B cell (primary cell): ENCODE measurements at regions not wholly inside any gene's neighbourhood (a gene's known extent, or its start where the extent isn't known, plus 50 kb on each side); places are given as distances from the start of the nearest gene placed in this dataset.

Experiments used
- ATAC-seq: fragments of 200-7000 bp; cut with Tn5 transposase; one replicate; pipeline ENCODE4 v1.10.0; 2021; ENCODE audit warnings: low read depth, mild to moderate bottlenecking, moderate number of reproducible peaks, moderate library complexity
- CTCF ChIA-PET: fragments of 350-600 bp; sonication (Branson Sonifier 250); formaldehyde crosslinking; loops from one replicate; lab custom pipeline; 2021; ENCODE audit warnings: antibody characterized with exemption, inconsistent platforms; lab: Charles Lee
- POLR2A ChIA-PET: fragments of 350-600 bp; sonication (Branson Sonifier 250); formaldehyde crosslinking; loops from one replicate; lab custom pipeline; 2021; ENCODE audit warnings: antibody characterized with exemption; lab: Charles Lee
- DNase-seq: peaks from one replicate; pipeline ENCODE4 v3.0.0; 2013
- H2AFZ ChIP-seq: 2 replicates; pipeline ENCODE4 v1.6.1; 2012; ENCODE audit warnings: mild to moderate bottlenecking, low read depth, low read length; ENCODE audit not compliant: insufficient read depth, poor library complexity, severe bottlenecking
- H3K27ac ChIP-seq, 2 donors: 1 replicate in 1 of 2; 2 replicates in 1 of 2; pipeline ENCODE4 v1.5.1; 2012 to 2013; ENCODE audit warnings: low read length in 2 of 2, mild to moderate bottlenecking in 2 of 2, moderate library complexity in 1 of 2
- H3K27me3 ChIP-seq, 4 experiments: fragments of 200-600 bp in 1 of 4; sonication (generic) in 1 of 4; replicated peaks in 1 of 4; 1 replicate in 2 of 4; 2 replicates in 2 of 4; pipeline versions ENCODE4 v1.6.1 to v1.7.0; 2013 to 2016; ENCODE audit warnings: low read length in 3 of 4, mild to moderate bottlenecking in 2 of 4, mixed read lengths in 1 of 4, moderate library complexity in 1 of 4; ENCODE audit not compliant: insufficient read depth in 4 of 4, control insufficient read depth in 3 of 4; ENCODE audit errors: control extremely low read depth in 1 of 4
- H3K36me3 ChIP-seq, 2 experiments: replicated peaks in 1 of 2; 1 replicate in 1 of 2; 2 replicates in 1 of 2; pipeline versions ENCODE4 v1.6.1 to v1.7.1; 2013; ENCODE audit warnings: low read length in 1 of 2; ENCODE audit not compliant: insufficient read depth in 2 of 2, control insufficient read depth in 1 of 2; ENCODE audit errors: control extremely low read depth in 1 of 2, extremely low read depth in 1 of 2
- H3K4me1 ChIP-seq, 2 donors: fragments of 200-600 bp in 1 of 2; sonication (generic) in 1 of 2; 1 replicate in 1 of 2; 2 replicates in 1 of 2; pipeline versions ENCODE4 v1.5.1 to v1.6.1; 2013 to 2017; ENCODE audit warnings: low read length in 2 of 2; ENCODE audit not compliant: control insufficient read depth in 2 of 2, insufficient read depth in 2 of 2
- H3K4me2 ChIP-seq: replicated peaks from 2 replicates; pipeline ENCODE3; 2012; ENCODE audit warnings: mild to moderate bottlenecking, low read depth, low read length; ENCODE audit not compliant: poor library complexity, severe bottlenecking
- H3K4me3 ChIP-seq, 5 experiments: fragments of 200-600 bp in 1 of 5; sonication (generic) in 1 of 5; 1 replicate in 3 of 5; 2 replicates in 2 of 5; pipeline versions ENCODE4 v1.5.1 to v1.7.0; 2011 to 2016; ENCODE audit warnings: low read length in 4 of 5, mild to moderate bottlenecking in 4 of 5, low read depth in 2 of 5, control low read depth in 1 of 5, moderate library complexity in 1 of 5; ENCODE audit not compliant: insufficient read depth in 1 of 5; ENCODE audit errors: control extremely low read depth in 1 of 5, extremely low read depth in 1 of 5
- H3K79me2 ChIP-seq: fragments of 200-600 bp; sonication (generic); one replicate; pipeline ENCODE4 v1.6.0; 2016; ENCODE audit warnings: low read length; ENCODE audit not compliant: control insufficient read depth, insufficient read depth
- H3K9ac ChIP-seq: fragments of 200-600 bp; sonication (generic); 2 replicates; pipeline ENCODE4 v1.6.1; 2017; ENCODE audit warnings: mild to moderate bottlenecking, low read length, moderate library complexity
- H3K9me3 ChIP-seq, 3 donors: one replicate each; pipeline versions ENCODE4 v1.6.1 to v1.7.1; 2013; ENCODE audit warnings: low read length in 2 of 3; ENCODE audit not compliant: control insufficient read depth in 2 of 3, insufficient read depth in 1 of 3; ENCODE audit errors: control extremely low read depth in 1 of 3
- H4K20me1 ChIP-seq: 2 replicates; pipeline ENCODE4 v1.6.0; 2012; ENCODE audit warnings: mild to moderate bottlenecking, low read length; ENCODE audit not compliant: insufficient read depth, control insufficient read depth, poor library complexity, severe bottlenecking
- H3K27ac Mint-ChIP-seq: one replicate; pipeline ENCODE4 v1.8.0; 2021; ENCODE audit warnings: mixed read lengths
- H3K27me3 Mint-ChIP-seq: one replicate; pipeline ENCODE4 v1.8.0; 2021; ENCODE audit warnings: mixed read lengths
- H3K4me1 Mint-ChIP-seq: one replicate; pipeline ENCODE4 v1.8.0; 2021; ENCODE audit warnings: mixed read lengths
- H3K4me3 Mint-ChIP-seq: one replicate; pipeline ENCODE4 v1.8.0; 2021; ENCODE audit warnings: mixed read lengths
- H3K9me3 Mint-ChIP-seq: one replicate; pipeline ENCODE4 v1.8.0; 2022; ENCODE audit warnings: mixed read lengths; ENCODE audit not compliant: insufficient read depth
- EZH2 ChIP-seq: IDR thresholded peaks from 2 replicates; pipeline ENCODE4 v1.6.1; 2012; ENCODE audit warnings: borderline replicate concordance, low read depth, mild to moderate bottlenecking, moderate library complexity, low read length; ENCODE audit not compliant: insufficient read depth, poor library complexity, severe bottlenecking
- WGBS: methylation state at CpG from one replicate; pipeline ENCODE4 v1.1.5; 2013; ENCODE audit warnings: missing lambda C conversion rate; ENCODE audit not compliant: insufficient coverage; 5-methylcytosine and 5-hydroxymethylcytosine counted together
- intact Hi-C: fragments of 100-400 bp; cut with micrococcal nuclease; formaldehyde crosslinking; loops from one replicate; pipeline ENCODE4 v1.10.0; 2022
- TF ChIP-seq, protein P1 (sequence below): fragments of 200-600 bp; IDR thresholded peaks from one replicate; pipeline ENCODE4 v1.8.0; 2022; ENCODE audit warnings: antibody characterized with exemption, mild to moderate bottlenecking

DNA sequence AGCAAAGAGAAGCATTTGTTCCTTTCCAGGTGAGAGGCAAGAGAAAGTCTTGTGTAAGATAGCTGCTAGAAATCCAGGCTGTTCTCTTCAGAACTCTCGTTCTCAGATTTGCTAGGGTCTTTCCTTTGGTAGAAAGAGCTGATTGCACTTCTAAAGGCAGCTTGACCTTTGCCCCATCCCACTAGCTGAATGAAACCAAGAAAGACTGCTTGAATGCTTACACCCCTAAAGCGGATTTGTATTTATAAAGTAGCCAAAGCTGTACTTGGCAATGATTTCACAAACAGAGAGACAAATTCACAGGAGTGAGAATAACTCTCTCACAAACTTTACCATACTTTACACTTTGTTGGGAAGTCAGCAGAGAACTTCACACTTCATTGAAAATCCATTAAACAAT lies 424.1 kb downstream of the TTLL7 start:
- H3K27ac ChIP-seq: no peak overlapping the region
- DNase-seq: no peak
- no peaks in the 10 kb centered on the region for H3K9me3 Mint-ChIP-seq
- no peak overlapping the region for H3K4me3 Mint-ChIP-seq
- no peaks in the 10 kb centered on the region for H3K4me1 Mint-ChIP-seq
- ChIA-PET POLR2A (no interaction called here), CTCF (interaction anchor here (1.4 kb wide), 1 partner anchor 12 kb away, joined by 3 read pairs; no protein-coding TSS in a partner anchor)
- no peaks in the 10 kb centered on the region for H3K79me2 ChIP-seq
- no peaks in the 10 kb centered on the region for H3K36me3 ChIP-seq
- no peaks in the 10 kb centered on the region for H3K27me3 ChIP-seq
- H3K27ac Mint-ChIP-seq: no peak overlapping the region
- ATAC-seq: no peak
- H3K9me3 ChIP-seq: peaks cover 0 to 1% (median 0%) of the 10 kb centered on the region in 3 donors
- H3K4me2 ChIP-seq: no peak overlapping the region
- no peak overlapping the region for H3K4me3 ChIP-seq
- H3K27me3 Mint-ChIP-seq: no peaks in the 10 kb centered on the region
- H3K4me1 ChIP-seq: no peaks in the 10 kb centered on the region
- H3K9ac ChIP-seq: no peak overlapping the region
- TF ChIP-seq EZH2: no peak
- TF ChIP-seq, protein P1, sequence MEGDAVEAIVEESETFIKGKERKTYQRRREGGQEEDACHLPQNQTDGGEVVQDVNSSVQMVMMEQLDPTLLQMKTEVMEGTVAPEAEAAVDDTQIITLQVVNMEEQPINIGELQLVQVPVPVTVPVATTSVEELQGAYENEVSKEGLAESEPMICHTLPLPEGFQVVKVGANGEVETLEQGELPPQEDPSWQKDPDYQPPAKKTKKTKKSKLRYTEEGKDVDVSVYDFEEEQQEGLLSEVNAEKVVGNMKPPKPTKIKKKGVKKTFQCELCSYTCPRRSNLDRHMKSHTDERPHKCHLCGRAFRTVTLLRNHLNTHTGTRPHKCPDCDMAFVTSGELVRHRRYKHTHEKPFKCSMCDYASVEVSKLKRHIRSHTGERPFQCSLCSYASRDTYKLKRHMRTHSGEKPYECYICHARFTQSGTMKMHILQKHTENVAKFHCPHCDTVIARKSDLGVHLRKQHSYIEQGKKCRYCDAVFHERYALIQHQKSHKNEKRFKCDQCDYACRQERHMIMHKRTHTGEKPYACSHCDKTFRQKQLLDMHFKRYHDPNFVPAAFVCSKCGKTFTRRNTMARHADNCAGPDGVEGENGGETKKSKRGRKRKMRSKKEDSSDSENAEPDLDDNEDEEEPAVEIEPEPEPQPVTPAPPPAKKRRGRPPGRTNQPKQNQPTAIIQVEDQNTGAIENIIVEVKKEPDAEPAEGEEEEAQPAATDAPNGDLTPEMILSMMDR: no peak
- 79% methylated on average over 2 of the region's 2 CpGs for WGBS
- no peaks in the 10 kb centered on the region for H4K20me1 ChIP-seq
- intact Hi-C loops: no loop called here
- no peak overlapping the region for H2AFZ ChIP-seq

DNA sequence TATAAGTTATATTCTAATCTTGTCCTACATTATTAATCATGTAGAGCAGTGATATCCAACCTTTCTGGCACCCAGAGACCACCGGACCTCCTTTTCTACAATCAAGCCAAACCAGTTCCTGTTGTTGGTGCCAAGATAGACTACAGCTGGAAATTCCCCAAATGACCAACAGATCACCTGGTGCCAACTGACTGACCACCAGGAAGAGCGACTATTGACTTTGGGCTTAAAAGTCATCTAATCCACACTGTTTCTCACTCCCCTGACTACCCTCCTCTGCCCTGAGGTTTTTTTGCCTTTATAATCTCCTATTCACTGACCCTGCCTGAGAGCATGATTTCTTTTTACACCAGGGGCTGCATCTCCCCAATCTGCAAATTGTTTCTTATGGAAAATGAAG lies 425.2 kb downstream of the TTLL7 start:
- no peak overlapping the region for H3K9ac ChIP-seq
- H3K36me3 ChIP-seq: no peaks in the 10 kb centered on the region
- no peak for ATAC-seq
- H3K27me3 ChIP-seq: no peaks in the 10 kb centered on the region
- H2AFZ ChIP-seq: no peak overlapping the region
- no peaks in the 10 kb centered on the region for H3K79me2 ChIP-seq
- Mint-ChIP-seq H3K27ac (no peak overlapping the region), H3K9me3 (no peaks in the 10 kb centered on the region), H3K4me1 (no peaks in the 10 kb centered on the region), H3K4me3 (no peak overlapping the region), H3K27me3 (no peaks in the 10 kb centered on the region)
- H4K20me1 ChIP-seq: no peaks in the 10 kb centered on the region
- H3K4me1 ChIP-seq: no peaks in the 10 kb centered on the region
- H3K27ac ChIP-seq: no peak overlapping the region
- intact Hi-C loops: no loop called here
- POLR2A ChIA-PET: no interaction called here
- DNase-seq: no peak
- CTCF ChIA-PET: no interaction called here
- no peak overlapping the region for H3K4me2 ChIP-seq
- H3K9me3 ChIP-seq: peaks cover 0 to 1% (median 0%) of the 10 kb centered on the region in 3 donors
- H3K4me3 ChIP-seq: no peak overlapping the region
- 0% methylated on average over 1 of the region's 2 CpGs for WGBS
- no peak for TF ChIP-seq EZH2
- TF ChIP-seq, protein P1: no peak
